DND-41 (cell line): ENCODE measurements at regions not wholly inside any gene's neighbourhood (a gene's known extent, or its start where the extent isn't known, plus 50 kb on each side); places are given as distances from the start of the nearest gene placed in this dataset.

Experiments used
- EZH2 ChIP-seq: IDR thresholded peaks from 3 replicates; pipeline ENCODE4 v1.6.1; 2012; ENCODE audit warnings: borderline replicate concordance, low read depth, mild to moderate bottlenecking, moderate library complexity, low read length, inconsistent platforms; ENCODE audit not compliant: severe bottlenecking
- TF ChIP-seq, protein P1 (sequence below): IDR thresholded peaks from 2 replicates; pipeline ENCODE4 v1.5.1; 2012; ENCODE audit warnings: borderline replicate concordance, low read length, moderate library complexity, mild to moderate bottlenecking; ENCODE audit not compliant: poor library complexity, severe bottlenecking; ENCODE audit errors: extremely low read depth

GRCh38 chr20:41694796-41695195, 76.6 kb upstream of the CHD6 start:
- TF ChIP-seq, protein P1, sequence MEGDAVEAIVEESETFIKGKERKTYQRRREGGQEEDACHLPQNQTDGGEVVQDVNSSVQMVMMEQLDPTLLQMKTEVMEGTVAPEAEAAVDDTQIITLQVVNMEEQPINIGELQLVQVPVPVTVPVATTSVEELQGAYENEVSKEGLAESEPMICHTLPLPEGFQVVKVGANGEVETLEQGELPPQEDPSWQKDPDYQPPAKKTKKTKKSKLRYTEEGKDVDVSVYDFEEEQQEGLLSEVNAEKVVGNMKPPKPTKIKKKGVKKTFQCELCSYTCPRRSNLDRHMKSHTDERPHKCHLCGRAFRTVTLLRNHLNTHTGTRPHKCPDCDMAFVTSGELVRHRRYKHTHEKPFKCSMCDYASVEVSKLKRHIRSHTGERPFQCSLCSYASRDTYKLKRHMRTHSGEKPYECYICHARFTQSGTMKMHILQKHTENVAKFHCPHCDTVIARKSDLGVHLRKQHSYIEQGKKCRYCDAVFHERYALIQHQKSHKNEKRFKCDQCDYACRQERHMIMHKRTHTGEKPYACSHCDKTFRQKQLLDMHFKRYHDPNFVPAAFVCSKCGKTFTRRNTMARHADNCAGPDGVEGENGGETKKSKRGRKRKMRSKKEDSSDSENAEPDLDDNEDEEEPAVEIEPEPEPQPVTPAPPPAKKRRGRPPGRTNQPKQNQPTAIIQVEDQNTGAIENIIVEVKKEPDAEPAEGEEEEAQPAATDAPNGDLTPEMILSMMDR = no peak
- TF ChIP-seq EZH2 = no peak
